GM12873 (cell line): ENCODE measurements at regions not wholly inside any gene's neighbourhood (a gene's known extent, or its start where the extent isn't known, plus 50 kb on each side); places are given as distances from the start of the nearest gene placed in this dataset.

Source experiments
- CTCF ChIP-seq: IDR thresholded peaks from 2 replicates; pipeline ENCODE4 v1.5.1; 2012; ENCODE audit warnings: low read depth, mild to moderate bottlenecking, moderate library complexity, low read length, control low read depth; ENCODE audit not compliant: insufficient read depth; ENCODE audit errors: missing control alignments

- no peak for TF ChIP-seq CTCF
These were observed 221.2 kb downstream of the ADRA2A start for GRCh38 chr10:111298031-111298430.

- TF ChIP-seq CTCF: no peak
These were observed 222.2 kb downstream of the ADRA2A start for GRCh38 chr10:111299037-111299436.

- no peak for TF ChIP-seq CTCF
These were observed 227.1 kb downstream of the ADRA2A start for GRCh38 chr10:111303887-111304286.

GRCh38 chr10:111316722-111317212, 239.9 kb downstream of the ADRA2A start:
- no peak for TF ChIP-seq CTCF

- no peak for TF ChIP-seq CTCF
These were observed 243.0 kb downstream of the ADRA2A start for GRCh38 chr10:111319866-111320265.

- TF ChIP-seq CTCF: no peak
These were observed 246.6 kb downstream of the ADRA2A start for GRCh38 chr10:111323389-111323966.

- no peak for TF ChIP-seq CTCF
These were observed 259.0 kb downstream of the ADRA2A start for GRCh38 chr10:111335826-111336225.
